ENCODE measurements at regions not wholly inside any gene's neighbourhood (a gene's known extent, or its start where the extent isn't known, plus 50 kb on each side); places are given as distances from the start of the nearest gene placed in this dataset.

GRCh38 chr2:106623456-106623855 lies 136.3 kb downstream of the CD8B2 start (continued):
- TF ChIP-seq, protein P1, sequence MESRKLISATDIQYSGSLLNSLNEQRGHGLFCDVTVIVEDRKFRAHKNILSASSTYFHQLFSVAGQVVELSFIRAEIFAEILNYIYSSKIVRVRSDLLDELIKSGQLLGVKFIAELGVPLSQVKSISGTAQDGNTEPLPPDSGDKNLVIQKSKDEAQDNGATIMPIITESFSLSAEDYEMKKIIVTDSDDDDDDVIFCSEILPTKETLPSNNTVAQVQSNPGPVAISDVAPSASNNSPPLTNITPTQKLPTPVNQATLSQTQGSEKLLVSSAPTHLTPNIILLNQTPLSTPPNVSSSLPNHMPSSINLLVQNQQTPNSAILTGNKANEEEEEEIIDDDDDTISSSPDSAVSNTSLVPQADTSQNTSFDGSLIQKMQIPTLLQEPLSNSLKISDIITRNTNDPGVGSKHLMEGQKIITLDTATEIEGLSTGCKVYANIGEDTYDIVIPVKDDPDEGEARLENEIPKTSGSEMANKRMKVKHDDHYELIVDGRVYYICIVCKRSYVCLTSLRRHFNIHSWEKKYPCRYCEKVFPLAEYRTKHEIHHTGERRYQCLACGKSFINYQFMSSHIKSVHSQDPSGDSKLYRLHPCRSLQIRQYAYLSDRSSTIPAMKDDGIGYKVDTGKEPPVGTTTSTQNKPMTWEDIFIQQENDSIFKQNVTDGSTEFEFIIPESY (IDR thresholded peaks at IDR 0.05; ENCODE audit: extremely low read depth, insufficient replicate concordance, low read length), result no peak
- TF ChIP-seq SP1 (IDR thresholded peaks at IDR 0.05; ENCODE audit: low read depth) (no peak), RAD21 (IDR thresholded peaks at IDR 0.05; ENCODE audit: low read depth) (no peak), EZH2 (IDR thresholded peaks at IDR 0.05) (no peak), JUND (IDR thresholded peaks at IDR 0.05) (no peak), SRF (IDR thresholded peaks at IDR 0.05; ENCODE audit: low read depth) (no peak)

DNA sequence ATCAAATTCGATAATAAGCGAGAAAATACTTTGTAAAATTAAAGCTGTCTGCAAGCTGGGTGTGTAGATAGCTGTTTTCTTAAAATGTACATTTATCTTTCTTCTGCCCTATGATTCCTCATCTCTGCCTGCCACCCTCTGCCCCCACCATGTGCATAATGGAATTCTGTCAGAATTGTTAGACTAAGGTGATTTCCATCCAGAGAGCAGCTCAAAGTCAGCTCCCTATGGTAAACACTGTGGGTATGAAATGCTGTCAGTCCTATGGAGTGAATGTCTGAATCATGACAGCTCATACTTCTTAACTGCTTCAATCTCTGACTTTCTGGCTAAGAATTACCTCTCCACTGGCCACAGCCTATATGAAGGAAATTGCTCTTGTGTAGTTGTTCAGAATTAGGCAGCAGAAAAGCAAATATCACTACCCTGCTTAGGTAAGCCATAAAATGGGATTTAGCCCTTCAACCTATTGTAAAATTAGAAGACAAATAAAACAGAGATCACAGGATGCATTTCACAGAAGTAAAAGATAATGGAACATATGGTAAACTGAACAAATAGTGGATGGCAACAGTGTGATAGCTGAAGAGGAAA lies 137.7 kb downstream of the CD8B2 start:
- no peak for DNase-seq (ENCODE audit: low read depth, low spot score)
- RAD21 ChIA-PET (ENCODE audit: low non-redundant PET in 1 of 2, low total read pairs in 2 of 2, uncharacterized antibody in 2 of 2, unreplicated experiment in 2 of 2), result no interaction called here
- ATAC-seq, result no peak
- intact Hi-C loops (cut with micrococcal nuclease), result no loop called here
- CTCF ChIA-PET, result no interaction called here
- H4K20me1 ChIP-seq (ENCODE audit: insufficient read depth), result no peaks in the 10 kb centered on the region
- H3K4me1 ChIP-seq (ENCODE audit: control insufficient read depth in 1 of 2, insufficient read depth in 2 of 2, low read length in 2 of 2), result no peaks in the 10 kb centered on the region
- no peak overlapping the region for H3K4me3 ChIP-seq (replicated peaks in 1 of 2; ENCODE audit: low read depth in 1 of 2, low read length in 2 of 2)
- peaks cover 0 to 3% of the 10 kb centered on the region in 2 experiments; a peak in 1 of 4 replicates for H3K9me3 ChIP-seq (ENCODE audit: control insufficient read depth in 1 of 2, insufficient read depth in 1 of 2, low read depth in 1 of 2, low read length in 2 of 2)
- BruUV-seq (replicated peaks), result no TSS peak
- no peaks in the 10 kb centered on the region; a peak in 1 of 4 replicates for H3K36me3 ChIP-seq (ENCODE audit: control insufficient read depth in 1 of 2, insufficient read depth in 2 of 2, low read length in 2 of 2)
- H3K79me2 ChIP-seq (ENCODE audit: insufficient read depth, low read length), result no peaks in the 10 kb centered on the region
- no peaks in the 10 kb centered on the region for H3K9me2 ChIP-seq (ENCODE audit: insufficient read depth)
- no peak overlapping the region for H2AFZ ChIP-seq (ENCODE audit: low read depth, low read length, poor library complexity, severe bottlenecking)
- H3K27me3 ChIP-seq (ENCODE audit: insufficient read depth, low read length), result no peaks in the 10 kb centered on the region
- POLR2A ChIA-PET, result no interaction called here
- no peak overlapping the region for H3K27ac ChIP-seq (ENCODE audit: low read depth, low read length)
- no peak overlapping the region for H3K9ac ChIP-seq (ENCODE audit: low read length)
- no peak overlapping the region for H3K4me2 ChIP-seq (ENCODE audit: low read length)
- TF ChIP-seq, protein P1 (IDR thresholded peaks at IDR 0.05; ENCODE audit: extremely low read depth, insufficient replicate concordance, low read length), result no peak
- TF ChIP-seq JUND (IDR thresholded peaks at IDR 0.05), result no peak
- no peak for TF ChIP-seq EGR1 (IDR thresholded peaks at IDR 0.05; ENCODE audit: low read depth)
- no peak for TF ChIP-seq SIN3A (IDR thresholded peaks at IDR 0.05; ENCODE audit: low read depth)
- no peak for TF ChIP-seq ZFX (IDR thresholded peaks at IDR 0.05)
- no peak for TF ChIP-seq YY1 (IDR thresholded peaks at IDR 0.05; ENCODE audit: extremely low read depth, insufficient replicate concordance, low read depth, low read length)
- TF ChIP-seq POLR2AphosphoS5 (IDR thresholded peaks at IDR 0.05; ENCODE audit: low read depth, low read length), result no peak
- no peak for TF ChIP-seq EZH2phosphoT487 (IDR thresholded peaks at IDR 0.05; ENCODE audit: borderline replicate concordance)
- TF ChIP-seq CEBPB (IDR thresholded peaks at IDR 0.05; ENCODE audit: low read depth), result no peak
- no peak for TF ChIP-seq ELF1 (IDR thresholded peaks at IDR 0.05; ENCODE audit: borderline replicate concordance, low read depth)
- TF ChIP-seq REST (IDR thresholded peaks at IDR 0.05; ENCODE audit: low read depth), result no peak
- TF ChIP-seq TCF7L2 (IDR thresholded peaks at IDR 0.05; ENCODE audit: borderline replicate concordance, extremely low read depth, insufficient read depth, insufficient read length), result no peak
- TF ChIP-seq, protein P2, sequence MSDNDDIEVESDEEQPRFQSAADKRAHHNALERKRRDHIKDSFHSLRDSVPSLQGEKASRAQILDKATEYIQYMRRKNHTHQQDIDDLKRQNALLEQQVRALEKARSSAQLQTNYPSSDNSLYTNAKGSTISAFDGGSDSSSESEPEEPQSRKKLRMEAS (IDR thresholded peaks at IDR 0.05), result no peak
- no peak for TF ChIP-seq POLR2A (IDR thresholded peaks at IDR 0.05; ENCODE audit: borderline replicate concordance, extremely low read depth, insufficient read depth, insufficient read length)
- TF ChIP-seq RAD21 (IDR thresholded peaks at IDR 0.05; ENCODE audit: low read depth), result no peak
- no peak for TF ChIP-seq FOSL1 (IDR thresholded peaks at IDR 0.05; ENCODE audit: low read depth)
- TF ChIP-seq SRF (IDR thresholded peaks at IDR 0.05; ENCODE audit: low read depth), result no peak

Data from HCT116 (cell line).